ENCODE measurements at regions not wholly inside any gene's neighbourhood (a gene's known extent, or its start where the extent isn't known, plus 50 kb on each side); places are given as distances from the start of the nearest gene placed in this dataset.
"Not testable (repeated sequence)": the region's sequence is repeated elsewhere in the genome, so short reads cannot be mapped to it uniquely, and the experiment has no call there.

DNA sequence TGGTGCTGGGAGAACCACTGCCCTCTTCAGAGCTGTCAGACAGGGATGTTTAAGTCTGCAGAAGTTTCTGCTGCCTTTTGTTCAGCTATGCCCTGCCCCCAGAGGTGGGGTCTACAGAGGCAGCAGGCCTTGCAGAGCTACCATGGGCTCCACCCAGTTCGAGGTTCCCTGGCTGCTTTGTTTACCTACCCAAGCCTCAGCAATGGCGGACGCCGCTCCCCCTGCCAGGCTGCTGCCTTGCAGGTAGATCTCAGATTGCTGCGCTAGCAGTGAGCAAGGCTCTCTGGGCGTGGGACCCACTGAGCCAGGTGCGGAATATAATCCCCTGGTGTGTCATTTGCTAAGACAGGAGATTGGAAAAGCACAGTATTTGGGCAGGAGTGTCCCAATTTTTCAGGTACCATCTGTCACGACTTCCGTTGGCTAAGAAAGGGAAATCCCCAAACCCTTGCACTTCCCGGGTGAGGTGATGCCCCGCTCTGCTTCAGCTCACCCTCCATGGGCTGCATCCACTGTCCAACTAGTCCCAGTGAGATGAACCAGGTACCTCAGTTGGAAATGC is 1415.5 kb downstream of the GRIK2 start:
- DNase-seq, result not testable (repeated sequence)

DNA sequence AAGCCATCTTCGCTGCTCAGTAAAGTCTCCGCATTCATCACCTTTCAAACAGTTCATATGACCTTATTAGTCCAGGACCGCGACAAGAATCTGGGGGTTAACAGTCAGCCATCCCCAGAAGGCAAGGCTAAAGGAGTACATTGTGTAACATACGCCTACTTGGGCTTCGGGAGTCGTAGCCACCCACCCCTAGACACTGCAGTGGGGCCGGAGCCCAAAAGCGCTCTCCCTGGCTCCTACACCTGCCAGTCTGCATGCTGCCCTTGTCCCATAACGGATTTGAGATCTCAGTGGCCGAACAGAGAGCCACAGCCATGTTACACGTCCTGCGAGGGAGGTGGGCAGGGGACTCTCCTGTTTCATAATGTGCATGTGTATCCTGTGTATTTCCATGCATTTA is 1405.5 kb downstream of the GRIK2 start:
- DNase-seq, result no peak

DNA sequence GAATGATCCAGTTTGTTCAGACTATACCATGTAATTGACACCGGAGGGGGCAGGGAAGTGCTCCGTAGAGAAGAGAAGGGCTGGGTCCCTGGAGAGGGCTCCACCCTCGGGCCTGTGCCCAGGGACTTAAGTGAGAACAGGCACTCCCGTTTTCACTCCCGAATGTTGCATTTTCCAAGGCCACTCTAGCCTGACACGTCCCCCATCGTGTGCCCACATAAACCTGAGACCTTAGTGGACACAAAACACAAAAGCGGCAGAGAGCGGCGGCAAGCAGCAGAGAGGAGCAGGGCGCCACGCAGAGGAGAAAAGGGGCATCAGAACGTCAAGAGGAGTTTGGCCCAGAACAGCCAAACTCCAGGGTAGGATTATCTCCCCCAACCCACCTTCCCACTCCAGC is 1405.1 kb downstream of the GRIK2 start:
- DNase-seq, result no peak

DNA sequence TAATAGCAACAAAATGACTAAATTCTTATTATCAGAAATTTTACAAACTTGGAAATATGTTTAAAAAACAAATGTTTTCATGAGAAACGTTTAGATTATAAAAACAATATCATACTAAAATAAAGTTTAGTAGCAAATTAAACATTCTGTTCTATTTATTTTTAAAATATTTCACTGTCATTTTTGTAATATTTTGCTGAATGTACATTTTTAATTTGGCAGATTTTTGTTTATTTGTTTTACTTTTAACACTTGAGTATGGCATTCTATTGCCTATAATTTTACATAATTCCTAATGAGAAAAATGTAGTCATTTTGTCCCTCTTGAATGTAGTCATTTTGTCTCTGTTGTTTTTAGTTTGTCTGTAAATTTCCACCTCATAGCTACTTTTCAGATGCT is 1400.2 kb downstream of the GRIK2 start:
- DNase-seq, result no peak

DNA sequence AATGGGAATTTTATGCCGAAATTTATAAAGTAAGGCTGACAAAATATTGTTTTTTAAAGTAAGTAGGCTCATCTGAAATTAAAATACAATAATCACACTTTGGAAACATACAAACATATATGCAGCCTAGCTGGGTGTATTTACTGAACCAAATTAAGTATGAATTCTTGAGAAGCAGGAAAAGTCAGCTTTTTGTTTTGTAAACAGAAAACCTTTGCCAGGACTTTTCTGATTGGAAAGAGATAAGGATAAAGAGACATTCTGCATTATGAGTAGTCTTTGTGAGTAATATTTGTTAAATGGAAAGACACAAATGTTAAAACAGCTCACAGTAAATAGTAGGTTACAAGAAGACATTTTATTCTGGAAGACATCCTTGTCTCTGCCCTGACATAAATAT is 1380.8 kb downstream of the GRIK2 start:
- no peak for DNase-seq

DNA sequence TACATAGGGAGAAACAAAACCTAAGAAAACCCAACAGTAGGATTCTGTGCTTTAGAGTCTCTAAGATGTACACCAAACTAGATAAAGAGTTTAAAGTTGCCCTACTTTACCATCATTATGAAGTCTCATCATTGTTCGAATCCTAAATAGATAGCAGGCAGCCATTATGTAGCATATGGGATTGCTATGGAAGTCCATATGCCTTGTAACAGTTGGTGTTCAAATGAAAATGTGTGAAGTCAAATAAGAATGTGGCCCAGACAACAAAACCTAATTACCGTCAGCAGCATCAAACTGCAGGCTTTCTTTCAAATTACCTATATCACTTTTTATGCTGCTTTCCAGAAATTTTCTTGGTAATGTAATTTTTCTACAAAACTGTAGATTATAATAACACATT is 1380.1 kb downstream of the GRIK2 start:
- DNase-seq, result no peak

DNA sequence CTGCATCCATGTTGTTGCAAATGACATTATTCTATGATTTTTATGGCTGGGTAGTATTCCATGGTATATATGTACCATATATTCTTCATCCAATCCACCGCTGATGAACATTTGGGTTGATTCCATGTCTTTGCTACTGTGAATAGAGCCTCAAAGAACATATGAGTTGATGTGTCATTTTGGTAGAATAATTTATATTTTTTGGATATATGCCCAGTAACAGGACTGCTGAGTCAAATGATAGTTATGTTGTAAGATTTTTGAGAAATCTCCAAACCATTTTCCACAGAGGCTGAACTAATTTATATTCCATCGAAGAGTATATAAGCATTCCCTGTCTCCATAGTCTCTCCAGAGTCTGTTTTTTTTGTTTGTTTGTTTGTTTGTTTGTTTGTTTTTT is 1373.5 kb downstream of the GRIK2 start:
- no peak for DNase-seq

DNA sequence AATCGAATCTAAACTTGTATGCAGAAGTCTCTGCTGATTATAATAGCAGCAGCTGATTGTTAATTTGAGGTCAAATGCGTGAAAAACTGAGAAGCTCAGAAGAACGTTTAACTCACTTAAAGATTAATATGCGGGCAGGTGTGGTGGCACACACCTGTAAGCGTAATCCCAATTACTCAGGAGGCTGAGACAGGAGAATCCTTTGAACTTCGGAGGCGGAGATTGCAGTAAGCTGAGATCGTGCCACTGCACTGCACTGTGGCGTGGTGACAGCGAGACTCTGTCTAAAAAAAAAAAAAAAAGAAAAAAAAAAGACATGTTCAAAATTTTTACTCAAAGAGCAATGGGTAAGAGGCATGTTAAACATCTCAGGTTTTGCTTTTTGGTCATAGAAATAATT is 1370.8 kb downstream of the GRIK2 start:
- DNase-seq, result no peak

DNA sequence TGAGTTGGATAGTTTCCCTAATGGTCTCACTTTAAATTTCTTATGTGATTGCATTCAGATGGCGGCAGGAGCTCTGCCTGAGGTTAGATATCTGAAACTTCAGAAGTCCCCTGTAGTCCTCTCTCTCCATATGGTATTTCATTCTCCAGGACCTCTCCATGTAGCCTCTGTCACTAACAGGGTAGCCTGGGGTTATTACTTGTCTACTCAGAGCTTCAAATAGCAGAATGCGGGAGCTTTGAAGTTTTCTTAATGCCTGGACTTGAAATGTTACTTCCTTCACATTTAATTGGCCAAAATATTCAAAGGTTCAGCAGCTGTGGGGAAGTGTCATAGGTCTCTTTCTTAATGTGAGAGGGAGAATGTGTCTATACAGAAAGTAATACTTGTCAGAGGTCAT is 1370.4 kb downstream of the GRIK2 start:
- DNase-seq, result no peak

DNA sequence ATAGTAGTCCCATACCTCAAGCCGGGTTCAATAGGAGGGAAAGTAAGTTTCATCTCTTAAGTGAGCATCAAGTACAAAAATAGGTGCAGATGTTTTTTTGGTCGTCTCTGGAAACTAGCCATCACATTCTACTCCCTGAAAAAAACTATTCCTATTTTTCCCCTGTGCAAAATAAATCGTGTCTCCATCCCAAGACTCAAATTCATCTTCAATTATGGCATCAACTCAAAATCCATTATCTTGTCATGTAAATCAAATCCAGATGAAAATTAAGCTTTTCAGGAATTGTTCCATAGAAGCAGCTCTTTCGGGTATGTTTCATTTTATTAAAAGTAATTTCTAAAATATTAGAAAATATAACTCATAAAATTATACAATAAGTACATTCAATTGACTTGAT is 1368.4 kb downstream of the GRIK2 start:
- no peak for DNase-seq

DNA sequence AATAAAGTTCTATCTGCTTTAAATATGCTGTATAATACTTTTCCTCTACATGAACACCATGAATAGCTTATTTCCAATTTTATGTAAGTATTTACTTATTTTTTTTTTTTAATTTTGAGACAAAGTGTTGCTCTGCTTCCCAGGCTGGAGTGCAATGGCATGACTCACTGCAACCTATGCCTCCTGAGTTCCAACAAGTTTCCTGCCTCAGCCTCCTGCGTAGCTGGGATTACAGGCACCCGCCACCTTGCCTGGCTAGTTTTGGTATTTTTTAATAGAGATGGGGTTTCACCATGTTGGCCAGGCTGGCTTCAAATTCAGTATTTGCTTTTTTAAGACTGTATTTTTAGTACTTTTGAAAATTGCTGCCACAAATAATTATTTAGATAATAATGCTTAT is 1365.9 kb downstream of the GRIK2 start:
- DNase-seq, result no peak

DNA sequence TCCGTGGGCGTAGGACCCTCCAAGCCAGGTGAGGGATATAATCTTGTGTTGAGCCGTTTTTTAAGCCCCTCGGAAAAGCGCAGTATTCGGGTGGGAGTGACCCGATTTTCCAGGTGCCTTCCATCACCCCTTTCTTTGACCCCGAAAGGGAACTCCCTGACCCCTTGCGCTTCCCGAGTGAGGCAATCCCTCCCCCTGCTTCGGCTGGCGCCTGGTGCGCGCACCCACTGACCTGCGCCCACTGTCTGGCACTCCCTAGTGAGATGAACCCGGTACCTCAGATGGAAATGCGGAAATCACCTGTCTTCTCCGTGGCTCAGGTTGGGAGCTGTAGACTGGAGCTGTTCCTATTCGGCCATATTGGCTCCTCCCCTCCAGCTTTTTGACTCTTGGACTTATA is 1365.0 kb downstream of the GRIK2 start:
- DNase-seq, result not testable (repeated sequence)

DNA sequence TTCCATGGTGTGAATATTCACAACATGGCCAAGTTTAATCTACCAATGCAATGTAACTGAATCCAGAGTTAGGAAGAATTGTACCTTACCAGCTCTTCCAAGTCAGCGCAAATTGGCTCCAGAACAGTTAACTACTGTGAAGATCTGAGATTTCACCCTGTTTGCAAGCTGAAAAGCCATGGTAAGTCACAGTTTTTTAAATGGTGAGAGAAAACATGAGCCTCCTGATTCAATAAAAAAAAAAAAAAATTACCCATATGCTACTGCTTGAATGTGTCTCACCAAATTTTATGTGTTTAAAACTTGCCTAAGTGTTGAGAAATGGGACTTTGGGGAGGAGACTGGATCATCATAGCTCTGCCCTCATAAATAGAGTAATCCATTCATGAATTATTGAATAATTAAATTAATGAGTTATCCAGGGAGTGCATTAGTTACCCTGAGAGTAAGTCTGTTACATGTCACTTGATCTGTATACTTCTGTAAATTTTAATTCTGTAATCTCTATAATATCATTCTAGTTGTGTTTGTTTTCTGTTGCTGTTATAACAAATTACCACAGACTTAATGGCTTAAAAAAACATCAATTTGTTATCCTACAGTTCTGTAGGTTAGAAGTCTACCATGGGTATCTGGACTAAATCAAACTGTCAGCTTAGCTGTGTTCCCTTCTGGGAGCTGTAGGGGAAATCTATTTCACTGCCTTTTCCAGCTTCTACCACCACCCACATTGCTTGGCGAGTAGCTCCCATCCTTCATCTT is 1355.9 kb downstream of the GRIK2 start:
- no peak for DNase-seq

DNA sequence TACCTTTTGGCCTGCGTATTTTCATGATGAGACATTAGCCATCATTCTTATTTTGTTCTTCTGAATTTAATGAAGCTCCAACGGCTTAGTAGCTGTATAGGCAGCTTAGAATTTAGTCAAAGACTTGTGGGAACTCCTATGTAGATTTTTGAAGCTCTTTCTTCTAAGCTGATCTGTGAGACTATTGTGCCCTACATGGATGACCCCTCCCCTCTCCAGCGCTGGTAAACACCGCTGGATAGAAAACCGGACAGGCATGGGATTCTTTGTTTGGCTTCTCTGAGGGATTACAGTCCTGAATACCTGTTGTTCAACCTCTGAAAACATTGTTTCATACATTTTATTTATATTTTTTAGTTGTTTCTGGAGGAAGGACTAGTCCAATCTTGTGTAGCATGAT is 1353.4 kb downstream of the GRIK2 start:
- DNase-seq, result no peak

DNA sequence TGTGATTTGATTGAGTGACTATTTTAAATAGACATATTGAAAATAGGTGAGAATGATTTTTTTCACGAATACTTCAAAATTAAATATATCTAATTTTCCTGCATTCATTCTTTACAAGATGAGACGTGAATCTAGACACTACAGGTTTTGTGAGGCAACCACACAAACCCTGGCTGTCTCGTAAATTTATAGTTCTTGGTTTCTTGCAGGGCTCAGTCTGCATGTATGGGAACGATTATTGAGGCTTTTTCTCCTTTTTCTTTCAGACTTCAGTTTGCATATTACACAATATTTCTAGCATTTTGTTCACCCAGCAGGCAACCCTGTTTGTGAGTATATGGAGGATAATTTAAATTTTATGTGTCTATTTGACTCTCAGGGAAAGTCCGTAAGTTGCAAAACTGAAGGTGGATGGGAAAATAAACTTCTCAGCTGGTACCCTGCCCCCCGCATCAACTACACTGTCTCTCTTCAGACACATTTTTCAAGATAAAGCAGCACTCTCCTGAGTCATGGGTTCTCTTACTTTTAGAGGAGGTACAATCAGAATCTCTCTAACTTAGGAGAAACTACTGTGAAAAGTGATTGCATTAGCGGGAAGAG is 1349.3 kb downstream of the GRIK2 start:
- no peak for DNase-seq

DNA sequence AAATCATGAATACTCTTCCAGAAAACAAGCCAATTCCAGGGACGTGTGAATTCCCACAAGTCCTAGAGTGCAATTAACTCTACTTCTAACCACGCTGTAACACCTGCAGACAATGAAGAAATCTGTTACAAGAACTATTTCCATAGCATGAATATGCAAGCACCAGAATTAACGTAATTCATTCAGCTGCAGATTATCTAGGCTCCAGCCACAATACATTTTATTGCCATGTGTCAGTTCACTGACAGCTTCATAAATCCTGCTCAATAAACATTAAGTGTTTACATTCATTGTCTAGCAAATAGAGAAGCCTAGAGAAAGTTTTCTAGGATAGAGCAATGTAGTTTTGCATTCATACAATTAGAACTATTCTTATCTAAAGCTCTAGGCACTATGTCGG is 1348.5 kb downstream of the GRIK2 start:
- DNase-seq, result no peak

DNA sequence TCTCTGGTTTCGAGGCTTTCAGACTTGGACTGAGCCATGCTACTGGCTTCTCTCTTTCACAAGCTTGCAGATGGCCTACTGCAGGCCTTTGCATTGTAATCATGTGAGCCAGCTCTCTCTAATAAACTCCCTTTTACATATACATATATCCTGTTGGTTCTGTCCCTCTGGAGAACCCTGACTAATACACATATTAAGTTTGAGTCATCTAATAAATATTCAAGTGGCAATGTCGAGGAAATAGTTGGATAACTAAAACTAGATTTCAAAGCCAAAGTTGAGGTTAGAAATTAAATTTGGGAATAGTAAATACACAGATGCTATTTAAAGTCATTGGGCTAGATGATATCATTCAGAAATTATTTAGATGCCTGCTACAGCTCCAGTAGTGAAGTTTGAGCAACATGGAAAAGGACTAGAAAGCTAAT is 1343.4 kb downstream of the GRIK2 start:
- no peak for DNase-seq

DNA sequence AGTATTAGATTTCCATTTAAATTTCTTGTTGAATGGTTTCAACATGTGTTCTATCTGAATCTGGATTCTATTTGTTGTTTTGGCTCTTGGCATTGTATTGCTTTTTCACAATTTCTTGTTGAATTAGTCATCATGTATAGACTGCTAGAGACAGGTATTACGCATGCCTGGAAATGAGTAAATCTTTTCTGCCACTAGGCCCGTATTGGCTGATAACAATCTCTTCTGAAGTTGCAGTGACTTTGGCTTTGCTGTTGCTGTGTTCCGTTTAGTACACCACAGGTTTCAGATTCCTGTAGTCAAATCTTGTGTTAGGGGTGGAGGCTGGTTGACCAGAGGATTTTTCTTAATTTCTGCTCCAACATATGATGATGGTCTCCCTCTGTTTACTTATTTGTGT is 1339.4 kb downstream of the GRIK2 start:
- DNase-seq, result no peak

DNA sequence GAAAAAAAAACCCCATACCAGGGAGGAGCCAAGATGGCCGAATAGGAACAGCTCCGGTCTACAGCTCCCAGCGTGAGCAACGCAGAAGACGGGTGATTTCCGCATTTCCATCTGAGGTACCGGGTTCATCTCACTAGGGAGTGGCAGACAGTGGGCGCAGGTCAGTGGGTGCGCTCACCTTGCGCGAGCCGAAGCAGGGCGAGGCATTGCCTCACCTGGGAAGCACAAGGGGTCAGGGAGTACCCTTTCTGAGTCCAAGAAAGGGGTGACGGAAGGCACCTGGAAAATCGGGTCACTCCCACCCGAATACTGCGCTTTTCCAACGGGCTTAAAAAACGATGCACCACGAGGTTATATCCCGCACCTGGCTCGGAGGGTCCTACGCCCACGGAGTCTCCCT is 1328.6 kb downstream of the GRIK2 start:
- DNase-seq, result not testable (repeated sequence)

DNA sequence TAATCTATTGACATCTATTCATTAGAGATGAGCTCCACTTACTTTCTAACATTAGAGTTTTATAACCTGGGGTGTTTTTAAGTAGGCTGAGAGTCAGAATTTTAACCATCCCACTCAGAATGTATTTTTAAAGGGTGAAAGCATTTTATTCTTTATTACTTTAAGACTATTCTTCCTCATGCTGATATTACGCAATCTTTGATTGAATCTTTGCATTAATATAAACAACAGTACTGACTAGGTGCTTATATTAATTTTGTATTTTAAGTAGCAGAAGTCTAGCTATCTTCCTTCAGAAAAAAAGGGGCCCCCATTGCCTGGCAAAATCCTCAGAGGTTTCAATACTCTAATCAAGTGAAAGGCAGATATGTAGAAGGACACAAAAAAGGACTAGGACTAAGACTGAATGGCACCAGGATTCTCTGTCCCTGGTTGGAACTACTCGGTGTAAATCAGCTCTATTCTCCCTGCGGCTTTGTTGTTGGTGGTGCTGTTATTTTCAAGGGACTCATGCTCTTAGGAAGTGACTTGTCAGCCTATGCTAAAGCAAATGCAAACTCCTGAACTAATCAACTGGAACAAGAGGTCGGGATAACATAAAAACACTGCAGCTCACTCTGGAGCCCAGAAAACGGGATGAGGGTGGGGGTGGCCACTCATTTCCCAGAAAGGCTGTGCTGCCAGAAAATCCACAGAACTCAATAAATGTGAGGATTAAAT is 1324.4 kb downstream of the GRIK2 start:
- DNase-seq, result no peak

DNA sequence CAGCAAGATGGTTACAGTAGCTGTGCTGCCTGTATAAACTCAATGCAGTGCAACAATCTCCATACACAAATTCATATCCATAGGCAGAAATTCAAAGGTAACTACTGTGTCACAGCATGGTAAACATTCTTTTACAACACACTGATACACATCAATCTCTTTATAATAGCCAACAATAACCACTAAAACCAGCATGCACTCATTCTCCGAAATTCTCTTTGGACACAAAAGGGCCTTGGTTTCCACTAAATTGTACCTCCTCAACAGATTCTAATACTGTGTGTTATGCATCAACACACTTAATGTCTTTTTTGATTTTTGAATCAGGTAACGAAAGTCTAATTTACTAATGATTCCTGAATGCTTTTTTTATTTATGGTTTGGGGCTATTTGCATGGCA is 1323.7 kb downstream of the GRIK2 start:
- DNase-seq, result no peak

DNA sequence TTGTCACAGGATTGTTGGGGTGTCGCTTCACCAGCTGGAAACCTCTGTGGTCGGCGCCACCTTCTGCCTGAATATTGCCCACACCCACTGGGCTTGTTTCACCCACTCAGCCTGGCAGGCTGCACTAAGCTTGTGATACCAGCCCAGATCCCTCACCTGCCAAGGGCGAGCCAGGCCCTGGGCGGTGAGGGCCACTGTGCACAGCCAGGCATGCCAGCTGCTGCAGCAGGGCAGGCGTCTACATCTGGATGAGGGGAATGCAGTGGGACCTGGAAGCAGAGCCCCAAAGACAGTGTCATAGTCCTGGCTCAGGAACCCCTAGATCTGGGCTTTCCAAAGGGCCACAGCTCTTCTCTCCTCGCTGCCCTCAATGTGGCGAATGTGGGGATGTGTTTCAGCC is 1307.5 kb downstream of the GRIK2 start:
- no peak for DNase-seq

DNA sequence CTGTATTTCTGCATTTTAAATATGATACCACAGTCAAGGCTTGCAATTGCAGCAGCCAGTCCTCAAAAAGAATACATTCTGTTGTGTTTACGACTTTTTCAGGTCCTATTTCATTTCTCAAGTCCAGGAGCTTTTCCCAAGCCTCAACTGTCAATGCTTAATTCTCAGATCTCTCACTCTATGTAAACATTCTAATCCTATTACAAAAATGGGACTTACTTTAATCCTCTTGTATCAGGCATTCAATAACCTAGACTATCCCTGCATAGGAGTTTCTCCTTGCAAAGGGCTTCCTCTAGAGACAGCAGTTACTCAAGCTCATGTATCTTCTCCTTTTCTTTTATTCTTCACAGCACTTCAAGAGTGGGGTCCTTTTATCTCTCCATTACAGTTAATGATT is 1293.0 kb downstream of the GRIK2 start:
- DNase-seq, result no peak

DNA sequence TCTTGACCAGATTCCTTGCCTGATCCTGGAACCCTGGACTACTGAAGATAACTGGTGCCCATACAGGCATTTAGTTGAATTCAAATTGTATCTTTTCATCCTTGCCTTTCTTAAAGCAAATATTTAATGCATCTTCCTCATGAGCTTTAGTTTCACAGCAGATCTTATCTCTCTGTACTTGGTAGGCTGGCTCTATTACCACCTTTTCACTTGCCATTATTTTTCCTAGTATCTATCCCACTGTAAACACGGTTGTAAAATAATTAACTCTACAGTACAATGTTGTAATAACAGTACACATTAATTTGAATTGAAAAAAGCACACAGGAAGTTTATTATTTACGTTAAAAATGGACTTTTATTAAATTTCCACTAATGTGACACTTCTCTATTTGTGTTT is 1286.9 kb downstream of the GRIK2 start:
- DNase-seq, result no peak

Data from activated T-cell treated with anti-CD3 and anti-CD28 coated beads, Interleukin-2, amount 50 U/mL, for 48 hours (primary cell).